UCSD-AML1 (cell line): ENCODE measurements at regions not wholly inside any gene's neighbourhood (a gene's known extent, or its start where the extent isn't known, plus 50 kb on each side); places are given as distances from the start of the nearest gene placed in this dataset.

Source experiments
- DNase-seq: peaks from one replicate; lab custom pipeline; 2025; ENCODE audit not compliant: unreplicated experiment; lab: John Stamatoyannopoulos, UW

- no peak for DNase-seq
Observed at GRCh38 chr20:6884114-6884513, 116.6 kb downstream of the BMP2 start.

- no peak for DNase-seq
Observed at GRCh38 chr20:6886065-6886729, 118.7 kb downstream of the BMP2 start.

DNA sequence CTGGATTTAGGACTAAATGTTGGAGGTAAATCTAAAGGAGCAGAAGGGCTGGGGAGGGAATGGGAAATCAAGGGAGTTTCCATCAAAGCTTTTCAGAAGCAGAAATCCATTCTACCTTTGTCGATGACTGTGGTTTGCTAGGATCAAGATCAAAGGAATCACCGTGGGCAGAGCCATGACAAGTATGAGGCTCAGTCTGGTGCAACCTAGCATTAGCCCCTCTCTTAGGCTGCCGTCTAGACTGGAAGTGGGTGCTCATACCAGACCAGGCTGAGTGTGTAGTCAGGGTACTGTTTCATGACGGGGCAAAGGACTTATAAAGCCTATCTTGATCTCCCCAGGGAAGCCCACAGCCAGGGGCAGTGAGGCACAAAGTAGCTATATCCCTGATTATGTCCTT lies 120.5 kb downstream of the BMP2 start:
- DNase-seq: no peak

GRCh38 chr20:6888736-6889395 lies 121.4 kb downstream of the BMP2 start:
- DNase-seq: no peak

DNA sequence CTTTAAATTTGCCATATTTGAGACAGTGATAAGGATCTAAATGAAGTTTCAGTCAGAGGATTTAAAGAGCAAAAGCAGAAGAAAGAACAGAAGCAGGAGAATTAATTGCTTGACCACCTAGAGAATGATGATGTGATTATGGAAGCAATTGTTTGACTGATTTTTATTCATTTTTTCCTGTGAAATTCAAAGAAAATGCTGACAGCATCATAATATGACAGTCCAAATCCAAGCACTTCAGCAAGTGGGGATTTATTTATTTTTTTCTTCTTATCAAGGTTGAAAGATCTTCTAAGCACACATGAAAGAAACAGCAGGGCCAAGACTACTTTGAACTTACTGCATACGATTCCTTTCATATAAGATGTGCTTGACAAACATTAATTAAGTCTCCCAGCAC lies 125.2 kb downstream of the BMP2 start:
- DNase-seq: no peak

DNA sequence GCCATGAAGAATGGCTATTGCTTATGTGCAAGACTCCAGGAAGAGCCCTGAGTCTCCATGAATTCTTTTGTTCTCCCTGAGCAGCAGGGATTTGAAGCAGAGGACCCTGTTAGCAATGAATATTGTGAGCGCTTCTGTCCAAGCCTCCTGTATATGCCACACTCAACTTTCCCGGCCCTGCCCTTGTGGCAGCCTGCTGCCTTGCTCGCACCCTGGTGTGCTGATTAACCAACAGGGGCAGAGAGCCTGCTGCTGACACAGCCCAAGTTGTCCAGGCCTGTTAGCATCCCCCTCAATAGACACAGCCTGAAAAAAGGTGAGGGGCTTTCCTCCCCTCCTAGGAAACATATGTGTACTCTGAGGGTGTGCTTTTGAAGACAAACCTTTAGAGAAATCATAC lies 131.4 kb downstream of the BMP2 start:
- DNase-seq: no peak

DNA sequence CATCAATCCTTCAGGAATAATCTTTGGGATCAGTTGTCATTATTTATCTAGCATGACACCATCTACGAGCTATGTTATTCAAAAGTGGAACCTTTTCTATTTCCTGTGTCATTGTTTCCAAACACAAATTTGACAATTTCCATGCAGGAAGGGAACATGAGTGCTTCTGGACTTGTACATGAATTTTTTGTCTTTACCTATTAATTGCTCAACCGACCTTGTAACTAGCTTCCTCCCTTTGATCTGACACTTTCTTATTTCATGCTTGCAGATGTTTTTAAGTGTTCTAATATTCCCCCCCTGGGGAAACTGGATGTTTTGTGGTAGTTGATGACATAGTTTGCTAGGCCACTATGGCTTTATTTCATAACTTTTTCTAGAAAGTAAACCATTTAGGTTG lies 139.4 kb downstream of the BMP2 start:
- no peak for DNase-seq

GRCh38 chr20:6908673-6909072 lies 141.2 kb downstream of the BMP2 start:
- DNase-seq: no peak

- no peak for DNase-seq
Observed at GRCh38 chr20:6909608-6910007, 142.1 kb downstream of the BMP2 start.

GRCh38 chr20:6914986-6915385 lies 147.5 kb downstream of the BMP2 start:
- no peak for DNase-seq

DNA sequence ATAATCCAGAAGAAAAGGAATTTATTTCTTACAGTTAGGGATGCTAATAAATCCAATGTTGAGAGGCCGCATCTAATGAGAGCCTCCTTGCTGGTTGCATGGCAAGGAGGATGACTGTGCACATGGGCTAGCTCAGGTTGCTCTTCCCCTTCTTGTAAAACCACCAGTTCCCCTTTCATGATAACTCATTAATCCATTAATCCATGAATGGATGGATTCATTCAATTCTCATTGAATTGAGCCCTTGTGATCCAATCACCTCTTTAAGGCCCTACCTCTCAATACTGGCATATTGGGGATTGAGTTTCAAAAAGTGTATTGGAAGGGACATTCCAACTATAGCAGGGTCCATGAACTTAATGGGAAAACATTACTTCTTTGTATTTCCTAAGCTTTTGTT lies 149.5 kb downstream of the BMP2 start:
- no peak for DNase-seq

DNA sequence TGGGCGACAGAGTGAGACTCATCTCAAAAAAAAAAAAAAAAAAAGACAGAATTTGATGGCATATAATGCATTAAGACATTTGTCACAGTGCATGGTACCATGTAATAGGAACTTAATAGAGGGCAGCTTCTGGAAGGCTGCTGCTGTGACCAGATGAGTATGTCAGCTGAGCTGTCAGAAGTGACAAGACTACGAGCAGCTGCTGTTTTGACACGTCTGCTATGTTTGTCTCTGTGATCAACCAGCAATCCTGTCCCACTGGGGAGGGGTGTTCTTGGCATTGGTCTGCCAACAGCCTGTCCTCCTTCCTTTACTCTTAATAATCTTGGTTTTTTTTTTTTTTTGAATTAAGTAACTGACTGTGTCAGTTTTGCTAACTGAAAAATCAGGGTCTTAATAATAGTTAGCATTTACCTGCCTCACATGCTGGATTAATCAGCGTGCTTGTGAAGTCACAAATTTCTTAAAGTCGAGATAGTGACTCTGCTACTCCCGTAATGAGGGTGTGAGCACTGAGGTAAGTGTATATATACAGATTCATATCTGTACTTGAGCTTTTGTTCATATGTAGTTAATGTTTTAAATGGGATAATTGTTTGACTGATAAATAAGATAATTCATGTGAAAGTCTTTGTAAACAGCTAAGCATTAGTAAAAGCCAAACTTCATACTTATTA lies 152.4 kb downstream of the BMP2 start:
- DNase-seq: no peak

GRCh38 chr20:6920991-6921613 lies 153.6 kb downstream of the BMP2 start:
- DNase-seq: no peak

DNA sequence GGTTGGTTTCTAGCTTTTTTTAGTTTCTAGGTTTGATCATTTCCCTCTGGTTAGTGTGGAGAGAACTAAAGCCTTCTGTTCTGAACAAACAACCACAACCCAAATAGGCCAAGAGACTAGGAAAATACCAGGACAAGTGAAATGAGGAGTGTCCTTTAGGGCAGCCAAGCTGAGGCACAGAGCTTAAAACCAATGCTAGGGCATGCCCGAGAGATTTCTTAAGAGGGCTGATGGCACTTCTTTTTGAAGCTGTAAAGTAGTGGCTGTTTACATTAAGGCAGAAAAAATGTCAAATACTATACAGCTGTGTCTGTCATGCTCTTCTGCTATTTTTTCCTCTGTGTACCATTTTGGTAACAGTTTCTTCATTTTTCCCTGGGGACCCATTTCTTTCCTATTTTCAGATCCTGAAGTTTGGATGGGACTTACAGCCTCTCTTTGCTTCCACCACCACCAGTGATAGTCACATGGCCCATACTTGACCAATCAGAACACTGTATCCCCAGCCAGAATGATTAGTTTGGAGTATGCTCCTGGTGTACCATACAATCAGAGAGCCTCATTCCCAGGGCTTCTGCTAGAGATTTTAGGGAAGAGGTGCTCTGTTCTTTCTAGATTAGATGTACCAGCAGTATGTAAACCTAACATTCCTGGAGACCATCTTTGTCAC lies 154.4 kb downstream of the BMP2 start:
- no peak for DNase-seq

DNA sequence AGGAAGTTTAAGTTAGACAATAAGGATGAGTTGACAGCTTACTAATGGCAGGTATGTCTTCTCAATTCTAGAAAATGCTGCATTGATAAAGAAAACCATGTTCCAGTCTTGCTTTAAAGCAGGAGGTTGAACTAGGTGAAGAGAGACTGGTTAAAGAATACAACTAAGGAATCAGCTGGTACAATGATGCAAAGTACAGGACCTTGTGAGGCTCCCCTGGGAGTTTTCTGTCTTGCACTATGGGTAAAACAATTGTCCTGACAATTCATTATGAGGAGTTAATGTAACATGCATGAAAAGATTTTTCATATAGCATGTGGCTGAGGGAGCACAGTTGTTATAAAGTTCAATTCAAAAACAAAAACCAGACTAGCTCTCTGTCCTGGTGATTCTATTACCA lies 157.2 kb downstream of the BMP2 start:
- DNase-seq: no peak

DNA sequence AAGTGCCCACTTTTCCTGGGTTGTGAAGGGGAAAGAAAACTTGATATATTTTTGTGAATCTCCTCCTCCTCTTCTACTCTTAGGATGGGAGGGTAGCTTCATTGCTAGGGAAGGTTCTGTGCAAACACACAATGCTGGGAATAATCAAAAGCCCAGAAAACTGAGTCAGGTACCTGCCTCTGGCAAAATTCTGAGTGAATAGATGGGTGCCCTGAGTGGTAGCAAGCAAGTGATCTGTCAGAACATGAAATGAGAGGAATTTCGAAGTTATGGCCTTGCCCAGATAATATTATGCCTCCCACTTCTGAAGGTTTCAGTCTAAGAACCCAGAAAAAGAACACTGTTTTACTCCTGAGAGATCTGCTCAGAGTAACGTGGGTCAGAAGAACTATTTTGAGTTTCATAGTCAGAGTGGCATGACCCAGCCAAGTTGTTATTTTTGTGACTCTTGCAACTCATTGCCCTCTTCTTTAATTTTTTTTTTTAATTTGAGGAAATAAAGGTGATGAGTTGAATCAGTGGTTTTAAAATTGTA lies 158.3 kb downstream of the BMP2 start:
- DNase-seq: no peak

DNA sequence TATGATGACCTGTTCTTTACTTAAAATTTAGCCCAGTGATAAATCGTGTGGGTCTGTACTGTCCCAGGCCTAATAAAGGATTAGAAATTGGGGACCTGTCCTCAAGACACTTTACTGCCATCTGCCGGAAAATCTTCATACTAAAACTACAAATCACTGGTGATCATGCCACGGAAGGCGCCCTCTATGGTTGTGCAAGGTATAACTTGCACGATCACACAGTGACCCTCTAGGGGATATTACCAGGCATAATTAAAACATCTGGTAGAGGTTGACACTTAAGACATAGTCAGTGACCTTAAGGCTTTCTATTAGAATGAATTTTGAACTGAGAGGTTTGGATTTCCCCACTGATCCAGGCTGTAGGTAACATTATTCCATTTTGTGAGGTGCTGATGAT lies 172.6 kb downstream of the BMP2 start:
- DNase-seq: peak; percentile 11

DNA sequence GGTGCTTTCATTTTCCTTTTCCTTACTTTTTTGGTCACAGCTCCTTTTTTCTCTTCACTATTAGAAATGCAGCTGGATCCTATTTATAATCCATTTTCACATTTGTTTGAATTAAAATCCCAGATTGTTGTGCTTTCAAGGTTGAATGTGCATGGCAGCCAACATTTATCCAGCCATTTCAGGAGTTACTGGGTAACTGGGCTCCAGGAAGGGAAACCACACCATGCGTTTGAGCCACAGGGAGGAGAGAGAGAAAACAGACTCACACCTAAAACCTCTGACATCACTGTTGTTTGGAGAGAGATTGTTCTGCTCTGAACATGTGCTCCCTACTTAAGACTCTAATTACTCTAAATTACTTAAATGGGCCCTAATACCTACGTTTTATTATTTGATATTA lies 173.4 kb downstream of the BMP2 start:
- no peak for DNase-seq

- no peak for DNase-seq
Observed at GRCh38 chr20:6941571-6941970, 174.1 kb downstream of the BMP2 start.

DNA sequence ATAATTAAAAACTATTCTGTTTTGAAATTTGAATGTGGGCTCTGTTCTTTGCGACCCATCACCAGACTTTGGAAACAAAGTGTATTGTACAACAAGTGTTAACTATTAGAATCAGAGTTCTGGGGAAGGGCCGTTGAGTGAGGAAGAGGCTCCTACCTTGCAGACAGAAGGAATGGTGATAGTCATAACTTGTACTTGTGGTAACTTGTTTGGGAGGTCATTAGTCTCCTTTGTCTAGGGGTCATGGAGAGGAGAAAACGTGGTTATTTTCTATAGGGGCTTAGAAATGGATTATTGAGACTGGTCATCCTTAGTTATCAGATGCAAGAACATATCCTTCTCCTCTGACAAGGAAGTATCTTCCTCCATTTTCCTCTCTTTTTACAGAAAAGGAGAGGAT lies 174.8 kb downstream of the BMP2 start:
- DNase-seq: no peak

- no peak for DNase-seq
Observed at GRCh38 chr20:6944292-6944691, 176.8 kb downstream of the BMP2 start.
